ENCODE measurements at regions not wholly inside any gene's neighbourhood (a gene's known extent, or its start where the extent isn't known, plus 50 kb on each side); places are given as distances from the start of the nearest gene placed in this dataset.

DNA sequence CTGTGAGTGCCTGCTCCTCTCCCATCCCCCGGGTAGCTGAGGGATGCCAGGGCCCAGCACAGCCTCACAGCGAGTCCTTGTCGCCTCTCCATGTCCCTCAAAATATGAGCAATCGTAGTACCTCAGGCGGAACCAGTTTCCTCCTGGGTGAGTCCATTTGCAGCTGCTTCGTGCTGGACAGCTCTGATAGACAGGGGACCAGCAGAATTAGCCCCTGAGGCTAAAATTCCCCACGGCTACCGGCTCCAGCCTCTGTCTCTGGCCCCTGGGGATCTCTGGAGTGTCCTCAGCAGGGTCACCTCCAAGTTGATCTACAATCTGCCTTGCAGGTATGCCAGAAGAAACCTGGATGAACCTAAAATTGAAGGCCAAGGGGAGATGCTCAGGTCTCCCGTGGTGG lies 115.8 kb upstream of the FBXL7 start:
- FAIRE-seq (no peak), DNase-seq (ENCODE audit: low read depth, low spot score) (no peak), ATAC-seq (no peak)
- Histone ChIP-seq H3K4me1 (ENCODE audit: control insufficient read depth, insufficient read depth, low read length) (no peaks in the 10 kb centered on the region), H4K20me1 (ENCODE audit: control insufficient read depth, insufficient read depth) (no peaks in the 10 kb centered on the region), H3K27ac (ENCODE audit: control insufficient read depth, insufficient read depth) (no peak overlapping the region), H3K9ac (ENCODE audit: control insufficient read depth, insufficient read depth, low read length) (no peak overlapping the region), H3K27me3 (replicated peaks in 1 of 2; ENCODE audit: control insufficient read depth in 2 of 2, insufficient read depth in 2 of 2, low read length in 1 of 2) (no peaks in the 10 kb centered on the region), H3K4me3 (no peak overlapping the region), H3K4me2 (ENCODE audit: control insufficient read depth, insufficient read depth) (no peak overlapping the region), H3K36me3 (ENCODE audit: control insufficient read depth in 2 of 2, insufficient read depth in 2 of 2, low read length in 1 of 2) (no peaks in the 10 kb centered on the region), H2AFZ (ENCODE audit: control insufficient read depth, low read depth, low read length) (no peak overlapping the region), H3K79me2 (ENCODE audit: control insufficient read depth, insufficient read depth, low read length) (no peaks in the 10 kb centered on the region), H3K9me3 (replicated peaks; ENCODE audit: control insufficient read depth, insufficient read depth, low read length) (no peaks in the 10 kb centered on the region)
- intact Hi-C loops (cut with micrococcal nuclease; ENCODE audit: unreplicated experiment) (no loop called here), in situ Hi-C loops (cut with MboI) (no loop called here)
- 44% methylated on average over 9 of the region's 9 CpGs for WGBS (ENCODE audit: insufficient coverage, insufficient replicate concordance, low lambda C conversion rate, missing lambda C conversion rate)
- ChIA-PET RAD21 (ENCODE audit: unreplicated experiment) (no interaction called here), POLR2A (no interaction called here), CTCF (interaction anchor here (0.9 to 1.0 kb wide), 2 partner anchors 21 to 406 kb away, joined by 3 to 4 read pairs; no protein-coding TSS in a partner anchor), SMC1A (ENCODE audit: uncharacterized antibody, unreplicated experiment) (no interaction called here)
- TF ChIP-seq NBN (IDR thresholded peaks at IDR 0.05) (no peak), TCF12 (IDR thresholded peaks at IDR 0.05; ENCODE audit: low read depth, low read length) (no peak), RFX5 (IDR thresholded peaks at IDR 0.05; ENCODE audit: low read depth, low read length) (no peak), NR2C2 (IDR thresholded peaks at IDR 0.05; ENCODE audit: borderline replicate concordance, control insufficient read depth, insufficient read length, low read depth) (no peak), CHD1 (IDR thresholded peaks at IDR 0.05; ENCODE audit: low read depth, low read length) (no peak), CHD2 (IDR thresholded peaks at IDR 0.05; ENCODE audit: borderline replicate concordance, low read depth, low read length) (no peak), SMAD5 (IDR thresholded peaks at IDR 0.05; ENCODE audit: low read depth) (no peak)
- TF ChIP-seq, protein P1, sequence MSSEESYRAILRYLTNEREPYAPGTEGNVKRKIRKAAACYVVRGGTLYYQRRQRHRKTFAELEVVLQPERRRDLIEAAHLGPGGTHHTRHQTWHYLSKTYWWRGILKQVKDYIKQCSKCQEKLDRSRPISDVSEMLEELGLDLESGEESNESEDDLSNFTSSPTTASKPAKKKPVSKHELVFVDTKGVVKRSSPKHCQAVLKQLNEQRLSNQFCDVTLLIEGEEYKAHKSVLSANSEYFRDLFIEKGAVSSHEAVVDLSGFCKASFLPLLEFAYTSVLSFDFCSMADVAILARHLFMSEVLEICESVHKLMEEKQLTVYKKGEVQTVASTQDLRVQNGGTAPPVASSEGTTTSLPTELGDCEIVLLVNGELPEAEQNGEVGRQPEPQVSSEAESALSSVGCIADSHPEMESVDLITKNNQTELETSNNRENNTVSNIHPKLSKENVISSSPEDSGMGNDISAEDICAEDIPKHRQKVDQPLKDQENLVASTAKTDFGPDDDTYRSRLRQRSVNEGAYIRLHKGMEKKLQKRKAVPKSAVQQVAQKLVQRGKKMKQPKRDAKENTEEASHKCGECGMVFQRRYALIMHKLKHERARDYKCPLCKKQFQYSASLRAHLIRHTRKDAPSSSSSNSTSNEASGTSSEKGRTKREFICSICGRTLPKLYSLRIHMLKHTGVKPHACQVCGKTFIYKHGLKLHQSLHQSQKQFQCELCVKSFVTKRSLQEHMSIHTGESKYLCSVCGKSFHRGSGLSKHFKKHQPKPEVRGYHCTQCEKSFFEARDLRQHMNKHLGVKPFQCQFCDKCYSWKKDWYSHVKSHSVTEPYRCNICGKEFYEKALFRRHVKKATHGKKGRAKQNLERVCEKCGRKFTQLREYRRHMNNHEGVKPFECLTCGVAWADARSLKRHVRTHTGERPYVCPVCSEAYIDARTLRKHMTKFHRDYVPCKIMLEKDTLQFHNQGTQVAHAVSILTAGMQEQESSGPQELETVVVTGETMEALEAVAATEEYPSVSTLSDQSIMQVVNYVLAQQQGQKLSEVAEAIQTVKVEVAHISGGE (CRISPR knock-in tag; IDR thresholded peaks at IDR 0.05) = no peak
- BruUV-seq (replicated peaks) = no TSS peak
